HG02798 (cell line): ENCODE measurements at regions not wholly inside any gene's neighbourhood (a gene's known extent, or its start where the extent isn't known, plus 50 kb on each side); places are given as distances from the start of the nearest gene placed in this dataset.

Experiments used
- ATAC-seq: cut with Tn5 transposase; IDR thresholded peaks from one replicate; pipeline ENCODE4 v1.9.1; 2021; ENCODE audit warnings: mild to moderate bottlenecking; ENCODE audit not compliant: unreplicated experiment, poor library complexity

- ATAC-seq, result no peak
These were observed 131.1 kb upstream of the MYLIP start for GRCh38 chr6:15997586-15998388.

- ATAC-seq, result no peak
These were observed 132.9 kb upstream of the MYLIP start for GRCh38 chr6:15996030-15996429.

- ATAC-seq, result no peak
These were observed 133.4 kb upstream of the MYLIP start for GRCh38 chr6:15995493-15995892.

- ATAC-seq, result no peak
These were observed 133.9 kb upstream of the MYLIP start for GRCh38 chr6:15994814-15995459.

GRCh38 chr6:15993716-15994228 is 135.1 kb upstream of the MYLIP start:
- ATAC-seq, result no peak

GRCh38 chr6:15990179-15990578 is 138.7 kb upstream of the MYLIP start:
- no peak for ATAC-seq

GRCh38 chr6:15989397-15989796 is 139.5 kb upstream of the MYLIP start:
- ATAC-seq, result peak; percentile 78

GRCh38 chr6:15987569-15987968 is 141.3 kb upstream of the MYLIP start:
- ATAC-seq, result no peak

GRCh38 chr6:15986027-15986629 is 142.8 kb upstream of the MYLIP start:
- ATAC-seq, result no peak

GRCh38 chr6:15985379-15985959 is 143.4 kb upstream of the MYLIP start:
- ATAC-seq, result no peak

GRCh38 chr6:15981956-15982355 is 146.9 kb upstream of the MYLIP start:
- no peak for ATAC-seq

- ATAC-seq, result no peak
These were observed 148.1 kb upstream of the MYLIP start for GRCh38 chr6:15980801-15981200.

GRCh38 chr6:15978426-15978825 is 150.5 kb upstream of the MYLIP start:
- ATAC-seq, result no peak

GRCh38 chr6:15977050-15977449 is 151.8 kb upstream of the MYLIP start:
- ATAC-seq, result no peak

- no peak for ATAC-seq
These were observed 154.1 kb upstream of the MYLIP start for GRCh38 chr6:15974817-15975216.

- no peak for ATAC-seq
These were observed 158.4 kb upstream of the MYLIP start for GRCh38 chr6:15970517-15970916.

- ATAC-seq, result no peak
These were observed 159.6 kb upstream of the MYLIP start for GRCh38 chr6:15969236-15969778.

GRCh38 chr6:15968519-15968918 is 160.4 kb upstream of the MYLIP start:
- no peak for ATAC-seq

- ATAC-seq, result no peak
These were observed 162.8 kb upstream of the MYLIP start for GRCh38 chr6:15966000-15966520.

- no peak for ATAC-seq
These were observed 166.5 kb upstream of the MYLIP start for GRCh38 chr6:15962449-15962764.
